OCI-LY1 (cell line): ENCODE measurements at regions not wholly inside any gene's neighbourhood (a gene's known extent, or its start where the extent isn't known, plus 50 kb on each side); places are given as distances from the start of the nearest gene placed in this dataset.
A peak's percentile ranks its signal among the peaks of the same experiment; 100 is the strongest.

Source experiments
- H2AFZ ChIP-seq: fragments of 200-600 bp; sonication (generic), shearing (Covaris generic); 2 replicates; pipeline ENCODE4 v1.6.0; 2014; ENCODE audit warnings: antibody characterized with exemption, mild to moderate bottlenecking, low read length
- H3F3A ChIP-seq: fragments of 200-600 bp; sonication (generic), shearing (Covaris generic); 2 replicates; pipeline ENCODE4 v1.6.0; 2014; ENCODE audit warnings: mild to moderate bottlenecking, antibody characterized with exemption, low read length, moderate library complexity; ENCODE audit not compliant: insufficient read depth
- H3K27ac ChIP-seq: fragments of 200-600 bp; sonication (generic); 2 replicates; pipeline ENCODE4 v1.5.1; 2014; ENCODE audit warnings: low read length, mixed run types, mild to moderate bottlenecking, low read depth; ENCODE audit not compliant: poor library complexity, severe bottlenecking
- H3K27me3 ChIP-seq: fragments of 200-600 bp; sonication (generic); 2 replicates; pipeline ENCODE4 v1.6.0; 2014; ENCODE audit warnings: antibody characterized with exemption, mild to moderate bottlenecking, low read length, moderate library complexity; ENCODE audit not compliant: insufficient read depth
- H3K36me3 ChIP-seq: fragments of 200-600 bp; sonication (generic); 2 replicates; pipeline ENCODE4 v1.6.1; 2014; ENCODE audit warnings: mild to moderate bottlenecking, antibody characterized with exemption, low read length, moderate library complexity, mixed read lengths; ENCODE audit not compliant: insufficient read depth
- H3K4me1 ChIP-seq: fragments of 200-600 bp; sonication (generic); 2 replicates; pipeline ENCODE4 v1.5.1; 2014; ENCODE audit warnings: mild to moderate bottlenecking, low read length, moderate library complexity; ENCODE audit not compliant: insufficient read depth, severe bottlenecking
- H3K4me2 ChIP-seq: fragments of 200-600 bp; sonication (generic), shearing (Covaris generic); 2 replicates; pipeline ENCODE4 v1.6.1; 2014; ENCODE audit warnings: low read length
- H3K4me3 ChIP-seq: fragments of 200-600 bp; sonication (generic); 2 replicates; pipeline ENCODE4 v1.5.1; 2014; ENCODE audit warnings: low read length, low read depth, mild to moderate bottlenecking, mixed read lengths; ENCODE audit not compliant: poor library complexity, severe bottlenecking
- H3K79me2 ChIP-seq: fragments of 200-600 bp; shearing (Covaris generic); 2 replicates; pipeline ENCODE4 v1.6.1; 2016; ENCODE audit warnings: mixed run types, low read length, mixed read lengths; ENCODE audit not compliant: insufficient read depth
- H3K9ac ChIP-seq: fragments of 200-600 bp; sonication (generic), shearing (Covaris generic); 2 replicates; pipeline ENCODE4 v1.6.1; 2014; ENCODE audit warnings: mild to moderate bottlenecking, low read length, mixed read lengths
- H3K9me2 ChIP-seq: fragments of 200-600 bp; sonication (generic), shearing (Covaris generic); 2 replicates; pipeline ENCODE4 v1.6.1; 2014; ENCODE audit warnings: low read depth, mild to moderate bottlenecking, low read length, mixed read lengths
- H3K9me3 ChIP-seq: fragments of 200-600 bp; shearing (Covaris generic); 2 replicates; pipeline ENCODE4 v1.6.1; 2014; ENCODE audit warnings: low read length, mixed read lengths
- H4K20me1 ChIP-seq: fragments of 200-600 bp; sonication (generic), shearing (Covaris generic); 2 replicates; pipeline ENCODE4 v1.6.0; 2016; ENCODE audit warnings: mild to moderate bottlenecking, low read length; ENCODE audit not compliant: insufficient read depth
- CTCF ChIP-seq: fragments of 200-600 bp; sonication (generic), shearing (Covaris generic); IDR thresholded peaks from 2 replicates; pipeline ENCODE4 v1.5.1; 2017; ENCODE audit warnings: mild to moderate bottlenecking, antibody characterized with exemption, low read length, moderate library complexity, mixed read lengths
- EZH2 ChIP-seq: fragments of 200-600 bp; sonication (generic), shearing (Covaris generic); IDR thresholded peaks from 2 replicates; pipeline ENCODE4 v1.8.0; 2017; ENCODE audit warnings: borderline replicate concordance, mixed run types, mild to moderate bottlenecking, antibody characterized with exemption, low read length, moderate library complexity, mixed read lengths

DNA sequence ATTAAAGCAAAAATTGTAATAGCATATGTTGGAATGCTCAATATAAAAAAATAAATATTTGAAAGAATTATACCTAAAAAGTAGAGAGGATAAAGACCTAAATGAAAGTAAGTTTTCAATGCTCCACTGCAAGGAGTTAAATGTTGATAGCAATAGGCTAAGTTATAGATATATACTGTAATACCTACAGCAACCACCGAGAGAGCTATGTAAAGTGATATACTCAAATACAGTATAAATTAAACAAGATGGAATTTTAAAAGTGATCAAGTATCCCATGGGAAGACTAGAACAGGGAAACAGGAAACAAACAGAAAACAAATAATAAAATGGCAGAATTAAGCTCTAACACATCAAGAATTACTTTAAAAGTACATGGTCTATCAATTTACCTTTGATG lies 73.9 kb downstream of the CASP3 start:
- no peaks in the 10 kb centered on the region for H3K9me2 ChIP-seq
- no peaks in the 10 kb centered on the region for H3K79me2 ChIP-seq
- no peak overlapping the region for H3K4me3 ChIP-seq
- no peaks in the 10 kb centered on the region for H3K27me3 ChIP-seq
- no peaks in the 10 kb centered on the region for H3K36me3 ChIP-seq
- TF ChIP-seq CTCF (no peak), EZH2 (no peak)
- H3F3A ChIP-seq, result no peaks in the 10 kb centered on the region
- H3K4me2 ChIP-seq, result no peak overlapping the region
- no peaks in the 10 kb centered on the region for H3K4me1 ChIP-seq
- no peak overlapping the region for H3K27ac ChIP-seq
- no peaks in the 10 kb centered on the region for H4K20me1 ChIP-seq
- 0 out of 2 replicates have a peak, but pooled peaks cover 2% of the 10 kb centered on the region for H3K9me3 ChIP-seq
- no peak overlapping the region for H3K9ac ChIP-seq
- H2AFZ ChIP-seq, result no peak overlapping the region

DNA sequence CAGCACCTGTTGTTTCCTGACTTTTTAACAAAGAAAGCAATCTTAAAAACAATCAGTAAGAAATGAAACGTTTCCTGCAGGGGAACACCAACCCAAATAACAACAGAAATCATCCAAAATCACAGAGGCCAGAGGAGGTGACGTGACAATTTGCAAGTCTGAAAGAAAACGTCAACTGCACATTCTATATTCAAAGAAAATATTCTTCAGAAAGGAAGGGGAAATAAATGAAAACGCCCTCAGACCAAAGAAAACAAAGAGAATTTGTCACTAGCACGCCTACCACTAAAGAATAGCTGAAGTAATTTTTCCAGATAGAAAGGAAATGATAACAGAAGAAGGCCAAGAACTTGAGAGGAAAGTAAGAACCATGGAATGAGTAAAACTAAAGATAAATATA lies 74.4 kb downstream of the CASP3 start:
- Histone ChIP-seq H3K27me3 (no peaks in the 10 kb centered on the region), H3K4me2 (no peak overlapping the region), H2AFZ (peak overlapping the region; percentile 90), H3K27ac (no peak overlapping the region), H4K20me1 (no peaks in the 10 kb centered on the region), H3K9ac (no peak overlapping the region), H3K4me3 (no peak overlapping the region), H3K9me3 (no peaks in the 10 kb centered on the region), H3K79me2 (no peaks in the 10 kb centered on the region), H3F3A (no peaks in the 10 kb centered on the region), H3K9me2 (no peaks in the 10 kb centered on the region), H3K4me1 (no peaks in the 10 kb centered on the region), H3K36me3 (no peaks in the 10 kb centered on the region)
- TF ChIP-seq CTCF (no peak), EZH2 (no peak)

GRCh38 chr4:184573701-184574100 lies 75.5 kb downstream of the CASP3 start:
- Histone ChIP-seq H3K27me3 (no peaks in the 10 kb centered on the region), H3K4me3 (no peak overlapping the region), H3K9me3 (no peaks in the 10 kb centered on the region), H3K27ac (no peak overlapping the region), H3K4me1 (peaks cover 4% of the 10 kb centered on the region), H3K9me2 (no peaks in the 10 kb centered on the region), H4K20me1 (no peaks in the 10 kb centered on the region), H3F3A (no peaks in the 10 kb centered on the region), H2AFZ (no peak overlapping the region), H3K9ac (no peak overlapping the region), H3K4me2 (no peak overlapping the region), H3K36me3 (no peaks in the 10 kb centered on the region), H3K79me2 (no peaks in the 10 kb centered on the region)
- TF ChIP-seq EZH2 (no peak), CTCF (no peak)
